ENCODE measurements at regions not wholly inside any gene's neighbourhood (a gene's known extent, or its start where the extent isn't known, plus 50 kb on each side); places are given as distances from the start of the nearest gene placed in this dataset.
"Not testable (repeated sequence)": the region's sequence is repeated elsewhere in the genome, so short reads cannot be mapped to it uniquely, and the experiment has no call there.

DNA sequence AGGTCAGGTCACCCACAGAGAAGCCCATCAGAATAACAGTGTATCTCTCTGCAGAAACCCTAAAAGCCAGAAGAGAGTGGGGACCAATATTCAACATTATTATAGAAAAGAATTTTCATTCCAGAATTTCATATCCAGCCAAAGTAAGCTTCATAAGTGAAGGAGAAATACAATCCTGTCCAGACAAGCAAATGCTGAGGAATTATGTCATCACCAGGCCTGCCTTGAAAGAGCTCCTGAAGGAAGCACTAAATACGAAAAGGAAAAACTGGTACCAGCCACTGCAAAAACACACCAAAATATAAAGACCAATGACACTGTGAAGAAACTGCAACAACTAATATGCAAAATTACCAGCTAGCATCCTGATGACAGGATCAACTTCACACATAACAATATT, 260.0 kb upstream of the KYNU start:
- no peak for DNase-seq

DNA sequence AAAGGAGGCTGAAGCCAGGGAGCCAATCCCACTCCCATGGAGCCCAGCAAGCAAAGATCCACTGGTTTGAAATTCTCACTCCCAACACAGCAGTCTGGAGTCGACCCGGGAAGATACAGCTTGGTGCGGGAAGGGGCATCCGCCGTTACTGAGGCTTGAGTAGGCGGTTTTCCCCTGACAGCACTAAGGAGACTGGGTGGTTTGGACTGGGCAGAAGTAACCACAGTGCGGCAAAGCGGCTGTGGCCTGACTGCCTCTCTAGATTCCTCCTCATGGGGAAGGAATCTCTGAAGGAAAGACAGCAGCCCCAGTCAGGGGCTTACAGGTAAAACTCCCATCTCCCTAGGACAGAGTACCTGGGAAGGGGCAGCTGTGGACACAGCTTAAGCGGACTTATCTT, 261.6 kb upstream of the KYNU start:
- no peak for DNase-seq

DNA sequence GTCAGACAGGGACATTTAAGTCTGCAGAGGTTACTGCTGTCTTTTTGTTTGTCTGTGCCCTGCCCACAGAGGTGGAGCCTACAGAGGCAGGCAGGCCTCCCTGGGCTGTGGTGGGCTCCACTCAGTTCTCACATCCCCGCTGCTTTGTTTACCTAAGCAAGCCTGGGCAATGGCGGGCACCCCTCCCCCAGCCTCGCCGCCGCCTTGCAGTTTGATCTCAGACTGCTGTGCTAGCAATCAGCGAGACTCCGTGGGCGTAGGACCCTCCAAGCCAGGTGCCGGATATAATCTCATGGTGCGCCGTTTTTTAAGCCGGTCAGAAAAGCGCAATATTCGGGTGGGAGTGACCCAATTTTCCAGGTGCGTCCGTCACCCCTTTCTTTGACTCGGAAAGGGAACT, 264.3 kb upstream of the KYNU start:
- not testable (repeated sequence) for DNase-seq

DNA sequence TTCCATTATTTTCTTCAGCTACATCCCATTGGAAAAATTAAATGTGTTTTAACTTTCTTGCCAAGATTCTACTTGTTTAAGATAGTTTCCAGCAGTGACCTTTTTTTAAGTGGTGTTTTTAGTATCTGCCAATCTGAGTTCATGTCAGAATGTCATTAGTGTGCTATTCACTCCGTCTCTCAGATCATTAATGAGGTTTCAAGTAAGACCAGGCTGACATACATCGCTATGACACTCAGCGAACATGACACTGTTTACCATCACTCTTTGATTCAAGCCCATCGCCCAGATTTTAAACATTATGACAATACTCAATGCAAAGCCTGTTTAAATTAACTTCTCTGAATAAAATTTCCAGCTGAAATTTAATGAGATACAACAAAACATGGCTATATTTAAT, 272.0 kb upstream of the KYNU start:
- DNase-seq = no peak

DNA sequence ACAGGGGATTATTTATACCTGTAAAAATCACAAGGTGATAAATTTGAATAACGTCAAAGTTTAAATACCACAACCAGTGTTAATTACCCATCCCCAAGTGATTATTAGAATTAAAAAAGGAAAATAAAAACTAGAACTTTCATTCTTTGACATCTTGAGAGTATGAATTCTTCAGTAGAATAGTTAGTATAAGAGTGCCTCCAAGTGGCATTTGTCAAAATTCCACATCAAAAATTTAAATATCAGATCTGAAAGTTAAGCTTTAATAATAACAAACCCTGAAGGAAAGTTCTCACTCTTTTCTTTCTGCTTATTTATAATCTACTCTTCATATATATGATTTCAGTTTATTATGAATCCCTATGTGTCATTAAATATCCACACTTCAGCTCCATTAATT, 273.7 kb upstream of the KYNU start:
- peak in 1 of 2 experiments; percentile 6 for DNase-seq

DNA sequence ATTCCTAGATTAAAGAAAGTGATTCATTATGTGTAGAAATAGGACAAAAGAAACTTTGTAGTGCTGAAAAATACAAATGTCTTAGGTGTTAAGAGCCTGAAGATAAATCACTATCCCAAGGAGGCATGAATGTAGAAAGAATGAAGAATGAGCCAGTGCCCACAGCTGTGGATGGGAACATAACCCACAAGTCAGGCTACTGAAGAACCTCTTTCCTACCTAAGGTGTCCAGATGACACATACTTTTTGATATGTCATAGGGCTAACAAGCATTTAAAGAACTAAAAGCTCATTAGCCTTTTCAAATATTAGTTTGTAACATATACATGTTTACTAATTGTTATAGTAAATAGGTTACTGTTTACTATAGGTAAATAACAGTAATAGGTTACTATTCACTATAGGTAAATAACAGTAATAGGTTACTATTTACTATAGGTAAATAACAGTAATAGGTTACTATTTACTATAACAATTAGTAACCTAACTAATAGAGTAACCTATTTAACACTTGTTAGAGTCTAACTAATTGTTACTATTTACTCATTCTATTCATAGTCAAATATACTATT, 275.0 kb upstream of the KYNU start:
- DNase-seq = no peak

DNA sequence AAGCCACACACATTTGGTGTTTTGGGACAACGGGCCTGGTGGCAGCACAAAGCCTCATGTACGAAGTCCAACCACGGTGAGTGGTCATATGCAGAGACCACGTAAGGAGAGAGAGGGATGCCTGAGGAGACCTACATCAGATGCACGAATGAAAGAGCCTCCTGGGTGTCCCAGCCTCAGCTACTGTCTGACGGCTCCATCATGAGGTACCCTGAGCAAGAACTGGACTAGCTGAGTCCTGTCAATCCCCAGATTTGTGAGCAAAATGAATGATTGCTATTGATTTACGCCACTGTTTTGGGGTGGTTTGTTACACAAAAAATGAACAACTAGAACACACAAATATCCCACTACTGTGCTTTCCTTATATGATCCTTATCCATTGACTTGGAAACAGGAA, 275.7 kb upstream of the KYNU start:
- DNase-seq = no peak

DNA sequence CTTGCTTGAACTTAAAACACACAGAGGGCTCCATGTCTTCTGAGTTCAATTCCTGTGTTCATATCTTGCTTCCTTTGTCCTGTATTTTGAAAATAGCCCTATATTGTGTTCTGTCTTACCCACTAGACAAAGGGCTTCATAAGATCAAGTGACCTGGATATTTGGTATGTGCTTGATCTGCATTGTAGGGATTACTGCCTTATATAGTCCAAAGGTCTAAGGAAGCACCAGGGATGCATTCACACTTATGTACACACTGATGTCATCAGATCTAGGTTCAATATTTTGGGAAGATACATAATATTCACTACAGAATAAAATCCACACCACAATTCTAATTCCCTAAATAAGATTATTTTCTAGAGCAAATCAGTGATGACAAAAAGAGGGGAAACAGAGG, 278.0 kb upstream of the KYNU start:
- no peak for DNase-seq

DNA sequence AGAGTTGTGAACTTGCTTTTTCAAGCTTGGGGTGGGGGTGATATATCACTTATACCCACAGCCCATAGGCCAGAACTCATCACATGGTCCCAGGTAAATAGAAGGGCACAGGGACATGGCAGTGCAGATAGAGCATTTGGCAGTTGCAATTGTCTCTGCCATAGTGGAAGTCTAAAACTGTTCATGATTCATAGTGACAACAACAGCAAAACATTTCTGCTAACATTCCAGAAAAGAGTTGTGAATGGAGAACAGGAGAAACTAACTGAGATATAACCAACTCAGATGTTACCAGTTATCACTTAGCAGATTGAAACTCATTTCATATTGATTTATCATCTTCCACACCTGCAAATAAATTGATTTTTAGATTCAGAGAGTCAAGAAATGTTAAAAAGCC, 278.6 kb upstream of the KYNU start:
- no peak for DNase-seq

DNA sequence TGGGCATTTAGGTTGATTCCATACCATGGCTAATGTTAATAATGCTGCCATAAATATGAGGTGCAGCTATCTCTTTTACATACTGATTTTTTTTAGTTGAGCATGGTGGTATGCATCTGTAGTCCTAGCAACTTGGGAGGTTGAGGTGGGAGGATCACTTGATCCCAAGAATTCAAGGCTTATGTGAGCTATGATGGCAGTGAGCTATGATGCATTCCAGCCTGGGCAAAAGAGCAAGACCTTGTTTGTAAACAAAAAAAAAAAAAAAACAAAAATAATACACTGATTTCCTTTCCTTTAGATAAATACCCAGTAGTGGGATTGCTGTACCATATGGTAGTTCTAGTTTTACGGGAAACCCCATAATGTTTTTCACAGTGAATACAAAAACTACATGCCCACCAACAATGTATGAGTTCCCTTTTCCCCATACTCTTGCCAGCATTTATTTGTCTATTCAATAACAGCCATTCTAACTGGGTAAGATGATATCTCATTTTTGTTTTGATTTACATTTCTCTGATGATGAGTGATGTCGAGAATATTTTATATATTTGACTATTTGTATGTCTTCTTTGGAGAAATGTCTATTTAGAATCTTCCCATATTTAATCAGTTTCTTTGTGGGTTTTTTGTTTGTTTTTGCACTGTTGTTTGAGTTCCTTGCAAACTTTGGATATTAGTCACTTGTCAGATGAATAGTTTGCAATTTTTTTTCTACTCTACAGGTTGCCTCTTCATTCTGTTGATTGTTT, 281.0 kb upstream of the KYNU start:
- DNase-seq = no peak

DNA sequence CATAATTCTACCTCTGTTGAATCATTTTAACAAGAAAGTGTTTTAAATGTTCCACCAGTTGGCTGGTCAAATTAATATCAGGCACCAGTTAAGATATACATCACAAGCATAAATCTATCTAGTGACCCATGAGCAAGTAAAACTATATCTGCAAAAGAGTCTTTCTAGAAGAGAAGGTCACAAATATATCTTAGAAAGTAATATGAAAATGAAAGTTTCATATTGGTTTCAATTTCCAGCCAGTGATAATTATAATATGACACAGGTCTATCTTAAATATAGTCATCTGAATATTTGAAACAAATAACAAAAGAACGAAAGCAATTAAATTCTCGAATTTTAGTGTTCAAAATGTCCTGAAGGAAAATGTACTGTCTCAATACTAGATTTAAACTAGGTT, 282.5 kb upstream of the KYNU start:
- DNase-seq = no peak

DNA sequence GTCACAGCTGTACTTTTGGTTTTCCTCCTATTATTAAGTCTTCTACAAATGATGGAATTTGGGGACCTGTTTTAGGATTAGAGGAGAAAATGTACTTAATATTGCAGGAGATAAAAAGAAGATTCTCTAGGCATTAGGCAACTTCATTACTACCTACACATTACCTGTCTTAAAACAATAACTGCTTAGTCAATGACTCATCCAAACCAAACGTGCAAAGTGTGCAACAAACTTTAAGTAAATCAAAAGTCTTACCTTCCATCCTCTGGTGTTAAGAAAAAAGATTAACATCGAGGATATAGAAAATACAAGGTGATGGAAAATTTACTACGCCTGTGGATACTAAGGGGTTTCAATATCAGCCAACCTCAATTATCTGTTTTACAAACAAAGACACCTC, 285.3 kb upstream of the KYNU start:
- DNase-seq = no peak

DNA sequence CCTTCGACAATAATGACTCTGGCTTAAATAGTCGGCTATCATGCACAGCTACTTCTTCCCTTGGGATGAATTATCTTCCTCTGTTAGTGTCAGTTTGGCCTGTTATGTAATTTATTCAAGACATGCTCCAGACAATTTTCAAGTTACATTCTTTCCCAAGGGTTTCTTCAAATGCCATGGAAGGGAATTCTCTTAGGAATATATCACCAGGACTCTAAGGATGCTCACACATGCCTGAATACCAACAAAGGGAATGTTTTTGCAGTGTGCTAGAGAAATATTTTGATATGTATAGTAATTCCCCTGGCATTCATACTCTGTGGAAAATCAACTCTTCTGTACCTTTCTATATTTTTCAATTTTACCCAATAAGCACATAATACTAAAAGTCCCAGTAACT, 286.0 kb upstream of the KYNU start:
- DNase-seq = no peak

DNA sequence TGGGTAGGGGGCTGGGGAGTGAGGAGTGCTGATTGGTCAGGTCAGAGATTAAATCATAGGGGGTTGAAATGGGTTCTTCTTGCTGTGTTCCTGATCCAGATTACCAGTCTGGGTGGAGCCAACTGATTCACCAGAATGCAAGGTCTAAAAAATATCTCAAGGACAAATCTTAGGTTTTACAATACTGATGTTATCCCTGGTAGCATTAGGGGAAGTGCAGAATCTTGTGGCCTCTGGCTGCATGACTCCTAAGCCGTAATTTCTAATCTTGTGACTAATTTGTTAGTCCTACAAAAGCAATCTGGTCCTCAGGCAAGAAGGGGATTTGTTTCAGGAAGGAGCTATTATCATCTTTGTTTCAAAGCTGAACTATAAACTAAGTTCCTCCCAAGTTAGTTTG, 289.2 kb upstream of the KYNU start:
- DNase-seq = no peak

DNA sequence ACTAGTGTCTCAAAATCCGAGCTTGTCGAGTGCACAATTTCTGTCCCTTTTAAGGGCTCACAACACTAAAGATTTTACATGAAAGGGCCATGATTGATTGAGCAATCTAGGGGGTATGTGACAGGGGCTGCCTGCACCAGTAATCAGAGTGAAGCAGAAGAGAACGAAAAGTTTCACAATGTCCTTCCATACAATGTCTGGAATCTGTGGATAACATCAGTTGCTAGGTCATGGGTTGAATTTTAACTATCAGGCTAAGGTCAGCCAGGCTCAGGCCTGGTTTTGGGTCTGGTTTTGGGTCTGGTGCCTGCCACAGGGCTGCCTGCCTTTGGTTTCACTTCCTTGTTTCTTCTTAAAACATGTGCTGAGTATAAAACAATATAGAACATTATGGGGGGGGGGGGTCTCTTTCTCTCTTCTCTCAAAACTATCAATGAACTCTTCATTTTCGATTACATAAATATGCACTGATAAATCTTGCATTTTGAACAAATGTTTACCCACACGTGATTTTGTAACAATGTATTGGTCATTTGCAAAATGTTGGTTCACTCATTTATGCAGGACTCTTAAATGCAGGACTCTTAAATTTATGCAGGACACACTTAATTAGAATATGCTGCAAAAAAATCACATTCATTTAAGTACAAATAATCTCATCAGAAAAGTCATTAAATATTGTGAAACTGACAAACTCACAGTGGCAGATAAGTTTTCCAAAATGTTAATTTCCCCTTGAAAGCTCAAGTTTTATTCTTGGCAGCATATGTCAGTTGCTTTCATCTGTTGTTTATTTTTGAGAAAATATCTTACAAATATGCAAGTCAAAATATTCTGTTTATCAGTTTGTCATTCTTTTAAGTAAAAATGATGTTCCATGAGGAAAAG, 290.5 kb upstream of the KYNU start:
- DNase-seq = no peak

DNA sequence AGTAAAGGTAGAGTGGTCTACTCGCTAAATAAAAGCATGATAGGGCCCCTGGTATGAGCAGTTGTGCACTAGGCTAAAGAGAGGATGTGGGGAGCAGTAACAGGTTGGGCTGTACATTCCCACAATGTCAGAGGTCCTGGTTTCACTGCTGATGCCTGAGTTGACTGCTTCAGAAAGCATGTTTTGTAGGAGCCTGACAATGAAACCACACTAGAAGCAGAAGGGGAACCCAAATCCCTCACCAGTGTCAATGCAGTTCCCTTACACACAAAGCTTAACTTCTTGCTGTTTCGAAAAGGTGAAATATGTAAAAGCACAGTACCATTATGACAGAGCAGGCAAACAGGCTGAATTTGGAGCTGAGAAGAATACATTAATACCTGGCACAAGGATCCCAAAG, 291.7 kb upstream of the KYNU start:
- DNase-seq = no peak

DNA sequence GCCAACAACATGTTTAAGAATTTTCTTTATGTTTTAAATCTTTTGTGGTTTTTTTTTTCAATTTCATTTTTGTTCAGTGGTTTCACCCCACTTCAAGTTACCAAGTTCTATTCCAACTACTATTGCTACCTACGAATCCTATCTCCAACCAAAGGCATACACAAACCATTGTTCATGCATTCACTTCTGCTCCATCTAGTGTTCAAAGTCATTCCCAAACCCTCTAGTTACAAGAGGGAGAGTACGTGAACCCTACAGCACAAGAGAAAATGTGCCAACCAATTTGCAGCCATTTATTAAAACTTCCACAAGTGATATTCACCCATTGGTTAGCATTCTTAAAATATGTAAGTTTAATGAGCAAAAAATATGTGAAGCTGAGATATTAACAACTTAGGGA, 295.1 kb upstream of the KYNU start:
- peak in 1 of 2 experiments; percentile 2 for DNase-seq

DNA sequence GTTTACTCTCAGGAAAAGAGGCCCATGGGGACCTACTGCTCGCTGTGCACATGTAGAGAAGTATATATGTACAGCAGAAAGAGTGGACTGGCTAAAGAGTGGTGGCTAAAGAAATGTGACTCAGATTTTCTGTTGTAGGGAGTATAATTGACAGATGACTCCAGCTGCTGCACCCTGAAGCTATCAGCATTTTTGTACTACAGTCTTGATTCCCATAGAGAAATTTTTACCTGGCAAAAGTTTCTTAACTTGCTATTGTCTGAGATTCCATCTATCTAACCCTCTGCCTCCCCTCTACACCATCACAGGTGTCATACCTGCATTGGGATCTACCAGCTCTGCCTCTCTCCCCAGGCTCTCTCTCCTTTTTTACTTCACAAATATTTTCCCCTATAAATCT, 296.0 kb upstream of the KYNU start:
- no peak for DNase-seq

DNA sequence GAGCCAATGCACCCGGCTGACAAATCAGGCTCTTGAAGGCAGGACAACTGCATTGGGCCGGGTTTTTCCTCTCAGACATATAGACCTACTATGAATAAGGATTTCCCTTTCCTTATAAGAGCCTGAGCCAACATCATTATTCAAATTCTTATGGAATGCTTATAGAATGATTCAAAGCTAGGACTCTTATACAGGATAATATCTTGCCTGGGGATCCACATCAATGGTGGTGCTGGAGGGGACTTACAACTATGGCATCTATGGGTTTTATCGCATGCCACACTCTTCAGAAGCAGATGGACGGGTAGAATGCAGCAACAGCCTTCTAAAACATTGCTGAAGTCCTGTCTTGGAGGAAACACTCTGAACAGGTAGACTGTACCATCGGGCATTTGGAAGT, 296.8 kb upstream of the KYNU start:
- no peak for DNase-seq

DNA sequence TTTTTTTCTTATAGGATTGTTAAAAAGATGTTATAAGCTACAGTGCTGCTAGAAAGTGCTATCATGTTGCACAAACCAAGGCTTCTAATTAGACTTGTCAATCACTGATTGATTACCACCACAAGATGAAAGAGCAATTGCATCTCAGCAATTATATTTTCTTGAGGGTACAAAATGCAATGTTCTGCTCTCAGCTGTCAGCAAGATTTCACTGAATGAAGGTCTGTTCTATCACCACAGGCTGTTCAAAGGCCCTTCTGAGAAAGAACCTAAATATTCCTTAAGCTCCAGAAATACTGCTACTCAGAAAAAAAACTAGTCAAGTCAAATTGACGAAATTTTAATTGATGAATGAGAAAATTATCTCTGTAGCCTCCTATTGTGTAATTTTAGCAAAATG, 301.9 kb upstream of the KYNU start:
- no peak for DNase-seq

DNA sequence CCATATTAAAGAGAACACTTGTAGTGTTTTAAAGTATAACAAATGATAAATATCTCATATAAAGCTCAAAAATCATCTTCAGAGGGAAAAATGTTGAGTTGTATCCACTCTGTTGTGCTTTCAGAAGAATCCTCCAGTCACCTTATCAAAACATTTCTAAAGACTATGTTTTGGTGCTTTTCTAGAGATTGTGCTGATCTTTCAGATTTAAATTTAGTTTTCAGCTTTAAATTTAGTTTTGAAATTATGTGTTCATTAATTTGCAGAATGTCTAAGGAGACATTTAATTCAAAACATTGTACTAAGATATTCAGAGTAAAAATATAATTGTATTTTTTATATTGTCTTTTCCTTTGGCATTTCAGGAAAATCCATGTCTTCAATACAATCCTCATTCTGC, 303.1 kb upstream of the KYNU start:
- DNase-seq = no peak

DNA sequence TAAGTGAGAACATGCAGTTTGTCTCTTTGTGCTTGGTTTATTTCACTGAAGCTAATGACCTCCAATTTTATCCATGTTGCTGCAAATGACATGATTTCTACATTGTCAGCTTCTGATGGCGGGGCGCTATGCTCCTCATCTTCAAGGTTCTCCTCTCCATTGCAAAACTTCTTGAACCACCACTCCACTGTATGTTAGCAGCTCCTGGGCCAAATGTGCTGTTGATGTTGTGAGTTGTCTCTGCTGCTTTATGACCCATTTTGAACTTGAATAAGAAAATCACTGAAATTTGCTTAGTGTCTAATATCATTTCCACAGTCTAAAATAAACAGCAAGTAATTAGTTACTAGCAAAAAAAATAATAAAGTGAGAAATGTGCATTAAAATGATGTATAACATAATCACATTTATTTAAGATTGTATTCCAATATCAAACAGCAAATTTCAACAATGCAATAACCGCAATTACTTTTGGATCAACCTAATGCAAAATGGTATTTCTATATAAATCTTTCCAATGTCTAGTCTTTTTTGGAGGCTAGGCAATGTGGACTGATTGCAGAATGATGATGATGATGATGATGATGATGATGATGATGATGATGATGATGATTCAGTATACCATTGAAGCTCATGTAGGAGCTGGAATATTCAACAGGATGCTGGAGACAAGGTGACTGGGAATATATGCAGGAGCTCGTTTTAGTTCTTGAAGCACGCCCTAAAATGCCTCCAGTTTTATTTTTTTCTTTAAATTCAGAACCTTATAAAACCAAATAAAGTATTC, 304.9 kb upstream of the KYNU start:
- DNase-seq = no peak

DNA sequence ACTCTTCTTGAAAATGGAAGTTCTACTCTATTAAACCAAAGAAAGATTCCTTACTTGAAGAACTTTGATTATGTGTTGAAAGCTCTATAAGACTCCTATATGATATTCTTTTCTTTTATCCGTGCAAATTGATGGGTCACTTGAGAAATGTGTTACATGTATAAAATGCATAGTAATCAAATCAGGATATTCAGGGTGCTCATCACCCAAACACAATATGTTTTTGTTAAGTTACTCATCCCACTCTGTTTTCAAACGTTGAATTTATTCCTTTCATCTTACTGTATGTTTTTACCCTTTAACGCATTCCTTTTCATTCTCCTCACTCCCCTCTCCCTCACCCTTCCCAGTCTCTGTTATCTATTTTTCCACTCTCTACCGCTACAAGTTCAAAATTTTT, 305.5 kb upstream of the KYNU start:
- no peak for DNase-seq
